ENCODE measurements at regions not wholly inside any gene's neighbourhood (a gene's known extent, or its start where the extent isn't known, plus 50 kb on each side); places are given as distances from the start of the nearest gene placed in this dataset.

GRCh38 chr1:30042438-30043147 lies 680.8 kb downstream of the MATN1 start:
- Histone ChIP-seq H3K27ac (ENCODE audit: low read depth in 2 of 2, low read length in 2 of 2) (no peak overlapping the region), H3K9me3 (ENCODE audit: control insufficient read depth in 2 of 2, low read length in 2 of 2) (no peaks in the 10 kb centered on the region), H3K4me3 (ENCODE audit: low read length in 2 of 2) (no peak overlapping the region), H3K27me3 (ENCODE audit: control insufficient read depth in 2 of 2, insufficient read depth in 2 of 2, low read length in 2 of 2) (no peaks in the 10 kb centered on the region), H3K36me3 (ENCODE audit: control insufficient read depth in 2 of 2, insufficient read depth in 2 of 2, low read length in 2 of 2) (no peaks in the 10 kb centered on the region), H3K4me1 (ENCODE audit: control insufficient read depth in 2 of 2, insufficient read depth in 2 of 2, low read length in 2 of 2) (peaks cover 7 to 10% of the 10 kb centered on the region in 2 donors), H3K9ac (ENCODE audit: low read depth in 1 of 2, low read length in 2 of 2) (no peak overlapping the region)

- Histone ChIP-seq H3K9me3 (ENCODE audit: control insufficient read depth in 2 of 2, low read length in 2 of 2) (no peaks in the 10 kb centered on the region), H3K27ac (ENCODE audit: low read depth in 2 of 2, low read length in 2 of 2) (no peak overlapping the region), H3K4me1 (ENCODE audit: control insufficient read depth in 2 of 2, insufficient read depth in 2 of 2, low read length in 2 of 2) (peaks cover 7 to 10% of the 10 kb centered on the region in 2 donors), H3K36me3 (ENCODE audit: control insufficient read depth in 2 of 2, insufficient read depth in 2 of 2, low read length in 2 of 2) (no peaks in the 10 kb centered on the region), H3K9ac (ENCODE audit: low read depth in 1 of 2, low read length in 2 of 2) (no peak overlapping the region), H3K27me3 (ENCODE audit: control insufficient read depth in 2 of 2, insufficient read depth in 2 of 2, low read length in 2 of 2) (no peaks in the 10 kb centered on the region), H3K4me3 (ENCODE audit: low read length in 2 of 2) (no peak overlapping the region)
Measured at GRCh38 chr1:30041741-30042437, 681.5 kb downstream of the MATN1 start.

- H3K4me3 ChIP-seq (ENCODE audit: low read length in 2 of 2) = no peak overlapping the region
- H3K27ac ChIP-seq (ENCODE audit: low read depth in 2 of 2, low read length in 2 of 2) = no peak overlapping the region
- H3K27me3 ChIP-seq (ENCODE audit: control insufficient read depth in 2 of 2, insufficient read depth in 2 of 2, low read length in 2 of 2) = no peaks in the 10 kb centered on the region
- peaks cover 7 to 10% of the 10 kb centered on the region in 2 donors for H3K4me1 ChIP-seq (ENCODE audit: control insufficient read depth in 2 of 2, insufficient read depth in 2 of 2, low read length in 2 of 2)
- no peaks in the 10 kb centered on the region for H3K36me3 ChIP-seq (ENCODE audit: control insufficient read depth in 2 of 2, insufficient read depth in 2 of 2, low read length in 2 of 2)
- H3K9ac ChIP-seq (ENCODE audit: low read depth in 1 of 2, low read length in 2 of 2) = no peak overlapping the region
- no peaks in the 10 kb centered on the region for H3K9me3 ChIP-seq (ENCODE audit: control insufficient read depth in 2 of 2, low read length in 2 of 2)
Measured at GRCh38 chr1:30040081-30041019, 683.0 kb downstream of the MATN1 start.

GRCh38 chr1:30039354-30040080 lies 683.9 kb downstream of the MATN1 start:
- Histone ChIP-seq H3K4me3 (ENCODE audit: low read length in 2 of 2) (no peak overlapping the region), H3K27ac (ENCODE audit: low read depth in 2 of 2, low read length in 2 of 2) (no peak overlapping the region)

GRCh38 chr1:30038134-30039025 lies 685.0 kb downstream of the MATN1 start:
- no peaks in the 10 kb centered on the region for H3K27me3 ChIP-seq (ENCODE audit: control insufficient read depth in 2 of 2, insufficient read depth in 2 of 2, low read length in 2 of 2)
- H3K9me3 ChIP-seq (ENCODE audit: control insufficient read depth in 2 of 2, low read length in 2 of 2) = no peaks in the 10 kb centered on the region
- no peak overlapping the region for H3K27ac ChIP-seq (ENCODE audit: low read depth in 2 of 2, low read length in 2 of 2)
- H3K4me3 ChIP-seq (ENCODE audit: low read length in 2 of 2) = no peak overlapping the region
- H3K36me3 ChIP-seq (ENCODE audit: control insufficient read depth in 2 of 2, insufficient read depth in 2 of 2, low read length in 2 of 2) = no peaks in the 10 kb centered on the region
- H3K9ac ChIP-seq (ENCODE audit: low read depth in 1 of 2, low read length in 2 of 2) = no peak overlapping the region
- peaks cover 7 to 10% of the 10 kb centered on the region in 2 donors for H3K4me1 ChIP-seq (ENCODE audit: control insufficient read depth in 2 of 2, insufficient read depth in 2 of 2, low read length in 2 of 2)

More at GRCh38 chr1:30039354-30040080, 683.9 kb downstream of the MATN1 start:
- no peaks in the 10 kb centered on the region for H3K36me3 ChIP-seq (ENCODE audit: control insufficient read depth in 2 of 2, insufficient read depth in 2 of 2, low read length in 2 of 2)
- no peaks in the 10 kb centered on the region for H3K27me3 ChIP-seq (ENCODE audit: control insufficient read depth in 2 of 2, insufficient read depth in 2 of 2, low read length in 2 of 2)
- peaks cover 7 to 10% of the 10 kb centered on the region in 2 donors for H3K4me1 ChIP-seq (ENCODE audit: control insufficient read depth in 2 of 2, insufficient read depth in 2 of 2, low read length in 2 of 2)
- H3K9me3 ChIP-seq (ENCODE audit: control insufficient read depth in 2 of 2, low read length in 2 of 2) = no peaks in the 10 kb centered on the region
- no peak overlapping the region for H3K9ac ChIP-seq (ENCODE audit: low read depth in 1 of 2, low read length in 2 of 2)

- no peak overlapping the region for H3K27ac ChIP-seq (ENCODE audit: low read depth in 2 of 2, low read length in 2 of 2)
- no peaks in the 10 kb centered on the region for H3K36me3 ChIP-seq (ENCODE audit: control insufficient read depth in 2 of 2, insufficient read depth in 2 of 2, low read length in 2 of 2)
- no peaks in the 10 kb centered on the region for H3K27me3 ChIP-seq (ENCODE audit: control insufficient read depth in 2 of 2, insufficient read depth in 2 of 2, low read length in 2 of 2)
- no peaks in the 10 kb centered on the region for H3K9me3 ChIP-seq (ENCODE audit: control insufficient read depth in 2 of 2, low read length in 2 of 2)
- peaks cover 7 to 10% of the 10 kb centered on the region in 2 donors for H3K4me1 ChIP-seq (ENCODE audit: control insufficient read depth in 2 of 2, insufficient read depth in 2 of 2, low read length in 2 of 2)
- no peak overlapping the region for H3K4me3 ChIP-seq (ENCODE audit: low read length in 2 of 2)
- no peak overlapping the region for H3K9ac ChIP-seq (ENCODE audit: low read depth in 1 of 2, low read length in 2 of 2)
Measured at GRCh38 chr1:30037251-30038118, 685.9 kb downstream of the MATN1 start.

GRCh38 chr1:30036666-30037065 lies 686.7 kb downstream of the MATN1 start:
- Histone ChIP-seq H3K9ac (ENCODE audit: low read depth in 1 of 2, low read length in 2 of 2) (no peak overlapping the region), H3K4me3 (ENCODE audit: low read length in 2 of 2) (no peak overlapping the region)

GRCh38 chr1:30036229-30036547 lies 687.2 kb downstream of the MATN1 start:
- Histone ChIP-seq H3K9me3 (ENCODE audit: control insufficient read depth in 2 of 2, low read length in 2 of 2) (peaks cover 0 to 2% of the 10 kb centered on the region in 2 donors), H3K27me3 (ENCODE audit: control insufficient read depth in 2 of 2, insufficient read depth in 2 of 2, low read length in 2 of 2) (no peaks in the 10 kb centered on the region), H3K36me3 (ENCODE audit: control insufficient read depth in 2 of 2, insufficient read depth in 2 of 2, low read length in 2 of 2) (no peaks in the 10 kb centered on the region), H3K4me1 (ENCODE audit: control insufficient read depth in 2 of 2, insufficient read depth in 2 of 2, low read length in 2 of 2) (peaks cover 7 to 10% of the 10 kb centered on the region in 2 donors), H3K27ac (ENCODE audit: low read depth in 2 of 2, low read length in 2 of 2) (no peak overlapping the region), H3K9ac (ENCODE audit: low read depth in 1 of 2, low read length in 2 of 2) (no peak overlapping the region), H3K4me3 (ENCODE audit: low read length in 2 of 2) (no peak overlapping the region)

More at GRCh38 chr1:30036666-30037065, 686.7 kb downstream of the MATN1 start:
- Histone ChIP-seq H3K27ac (ENCODE audit: low read depth in 2 of 2, low read length in 2 of 2) (no peak overlapping the region), H3K36me3 (ENCODE audit: control insufficient read depth in 2 of 2, insufficient read depth in 2 of 2, low read length in 2 of 2) (no peaks in the 10 kb centered on the region), H3K4me1 (ENCODE audit: control insufficient read depth in 2 of 2, insufficient read depth in 2 of 2, low read length in 2 of 2) (peaks cover 7 to 10% of the 10 kb centered on the region in 2 donors), H3K27me3 (ENCODE audit: control insufficient read depth in 2 of 2, insufficient read depth in 2 of 2, low read length in 2 of 2) (no peaks in the 10 kb centered on the region), H3K9me3 (ENCODE audit: control insufficient read depth in 2 of 2, low read length in 2 of 2) (peaks cover 0 to 2% of the 10 kb centered on the region in 2 donors)

Data from mucosa of rectum (tissue), 2 donors.